IPS-18c (cell line): ENCODE measurements at regions not wholly inside any gene's neighbourhood (a gene's known extent, or its start where the extent isn't known, plus 50 kb on each side); places are given as distances from the start of the nearest gene placed in this dataset.

ENCODE experiments used
- H3K4me3 ChIP-seq: 2 replicates; pipeline ENCODE4 v1.7.0; 2013; ENCODE audit warnings: low read depth, mild to moderate bottlenecking, low read length, moderate library complexity; ENCODE audit not compliant: insufficient read depth
- H3K9me3 ChIP-seq: one replicate; pipeline ENCODE4 v1.6.1; 2013; ENCODE audit warnings: mild to moderate bottlenecking, low read length, moderate library complexity; ENCODE audit not compliant: control insufficient read depth, insufficient read depth

DNA sequence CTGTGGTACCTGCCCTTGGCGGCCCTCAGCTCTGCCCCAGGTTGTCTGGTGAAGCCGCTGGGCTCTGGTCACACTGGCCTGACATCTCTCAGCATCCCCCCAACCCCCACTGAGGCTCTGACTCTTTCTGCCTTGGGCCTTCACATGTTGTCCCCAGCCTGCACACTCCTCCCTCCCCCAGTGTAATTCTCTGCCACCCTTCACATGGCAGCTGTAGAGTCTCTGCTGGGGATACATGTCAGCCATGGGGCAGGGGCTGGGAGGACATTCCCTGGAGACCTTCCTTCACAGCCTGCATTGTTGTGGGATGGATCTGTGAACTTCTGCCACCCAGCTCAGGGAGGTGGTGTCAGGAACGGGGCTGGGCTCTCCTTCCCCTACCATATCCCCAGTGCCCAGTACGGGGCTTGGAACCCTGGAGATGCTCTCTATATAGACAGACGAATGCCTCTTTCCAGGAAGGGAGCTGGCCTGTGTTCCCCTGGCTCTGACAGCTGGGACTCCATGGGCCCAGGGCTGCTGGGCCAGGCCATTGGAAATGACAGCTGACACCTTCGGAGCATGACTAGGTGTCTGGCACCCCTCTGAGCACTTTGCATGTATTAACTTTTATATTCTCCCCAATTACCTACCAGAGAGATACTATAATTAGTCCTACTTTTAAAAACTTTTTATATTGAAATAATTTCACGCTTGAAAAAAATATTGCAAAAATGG is 151.5 kb downstream of the INHBB start:
- Histone ChIP-seq H3K4me3 (no peak overlapping the region), H3K9me3 (no peaks in the 10 kb centered on the region)

GRCh38 chr2:120498121-120498520 is 152.2 kb downstream of the INHBB start:
- Histone ChIP-seq H3K9me3 (no peaks in the 10 kb centered on the region), H3K4me3 (no peak overlapping the region)

- no peaks in the 10 kb centered on the region for H3K9me3 ChIP-seq
- no peak overlapping the region for H3K4me3 ChIP-seq
Observed at GRCh38 chr2:120498576-120499394, 152.8 kb downstream of the INHBB start.

DNA sequence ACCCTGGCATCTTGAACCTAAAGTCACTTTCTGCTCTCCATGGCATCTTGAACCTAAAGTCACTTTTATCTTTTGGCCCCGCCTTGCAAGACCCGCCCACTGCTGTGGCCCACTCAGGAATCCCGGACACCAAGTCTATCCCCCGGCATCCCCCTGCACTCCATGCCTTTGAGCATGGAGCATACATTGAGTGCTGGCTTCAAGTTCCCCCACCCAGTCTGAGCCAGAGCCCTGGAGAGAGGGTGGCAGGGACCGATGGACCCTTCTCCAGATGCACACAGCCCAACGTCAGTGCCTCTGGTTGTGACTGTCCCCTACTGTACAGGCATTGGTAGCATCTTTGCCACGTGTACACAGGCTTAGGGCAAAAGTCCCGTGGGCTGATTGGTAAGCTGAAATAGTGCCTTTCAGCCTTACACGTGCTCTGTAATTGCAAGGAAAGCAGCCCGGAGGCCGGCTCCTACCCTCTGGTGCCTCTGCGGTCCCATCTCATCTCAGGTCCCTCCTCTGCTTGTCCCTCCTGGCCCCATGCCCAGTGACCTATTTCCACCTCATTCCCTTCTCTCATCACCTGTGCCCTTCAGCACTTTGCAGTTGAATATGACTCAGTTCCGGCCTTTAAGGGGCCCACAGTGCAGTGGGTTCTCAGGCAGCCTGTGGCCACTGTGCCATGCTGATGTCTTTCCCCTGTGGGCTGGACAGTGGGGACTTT is 154.0 kb downstream of the INHBB start:
- no peaks in the 10 kb centered on the region for H3K9me3 ChIP-seq

DNA sequence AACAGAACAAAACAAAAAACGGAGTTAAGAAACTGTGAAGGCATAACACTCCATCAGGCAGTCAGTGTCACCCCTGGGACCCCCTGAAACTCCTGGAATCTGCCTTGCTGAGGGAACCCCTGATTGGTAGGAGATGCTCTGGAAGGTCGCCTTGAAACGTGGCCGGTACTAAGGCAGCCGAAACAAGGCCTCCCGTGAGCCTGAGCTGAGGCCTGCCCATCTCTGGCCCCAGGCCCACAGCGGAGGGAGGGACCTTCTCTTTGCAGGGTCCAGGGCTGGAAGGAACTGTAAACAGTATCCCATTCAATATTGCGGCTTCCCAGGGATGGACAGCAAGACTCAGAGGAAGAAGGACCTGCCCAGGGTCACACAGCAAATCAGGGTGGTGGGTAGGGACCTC is 155.7 kb downstream of the INHBB start:
- Histone ChIP-seq H3K4me3 (no peak overlapping the region), H3K9me3 (no peaks in the 10 kb centered on the region)

More for the DNA sequence above, 154.0 kb downstream of the INHBB start:
- H3K4me3 ChIP-seq, result no peak overlapping the region

GRCh38 chr2:120502357-120502756 is 156.4 kb downstream of the INHBB start:
- Histone ChIP-seq H3K4me3 (no peak overlapping the region), H3K9me3 (no peaks in the 10 kb centered on the region)

GRCh38 chr2:120502761-120503160 is 156.8 kb downstream of the INHBB start:
- Histone ChIP-seq H3K9me3 (no peaks in the 10 kb centered on the region), H3K4me3 (no peak overlapping the region)

DNA sequence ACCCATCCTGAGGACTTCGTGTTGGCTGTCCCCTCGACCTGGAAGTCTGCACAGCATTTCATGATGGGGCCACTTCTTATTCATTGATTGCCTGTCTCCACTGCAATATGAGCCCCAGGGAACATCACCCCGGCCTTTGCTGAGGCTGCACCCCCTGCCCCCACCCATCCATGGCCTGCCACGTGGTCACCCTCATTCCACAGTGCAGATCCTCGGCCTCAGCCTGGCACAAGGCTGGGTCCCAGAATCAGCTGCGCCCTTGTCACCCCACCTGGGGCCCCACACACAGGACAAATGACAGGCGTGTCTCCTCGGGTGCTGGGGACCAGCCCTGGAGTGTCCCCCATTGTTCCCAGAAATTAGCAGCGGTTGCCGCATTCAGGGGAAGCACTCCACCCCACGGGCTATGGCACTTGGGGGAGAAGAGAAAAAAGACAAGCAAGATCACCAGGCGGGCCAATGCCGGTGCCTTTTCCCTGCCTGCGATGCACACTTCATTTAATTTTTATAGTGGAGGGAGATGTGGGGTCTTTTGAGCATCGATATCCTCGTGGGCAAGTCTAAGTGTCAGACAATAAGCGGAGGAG is 157.4 kb downstream of the INHBB start:
- no peak overlapping the region for H3K4me3 ChIP-seq
- no peaks in the 10 kb centered on the region for H3K9me3 ChIP-seq

- Histone ChIP-seq H3K9me3 (no peaks in the 10 kb centered on the region), H3K4me3 (no peak overlapping the region)
Observed at GRCh38 chr2:120503793-120504571, 158.0 kb downstream of the INHBB start.

DNA sequence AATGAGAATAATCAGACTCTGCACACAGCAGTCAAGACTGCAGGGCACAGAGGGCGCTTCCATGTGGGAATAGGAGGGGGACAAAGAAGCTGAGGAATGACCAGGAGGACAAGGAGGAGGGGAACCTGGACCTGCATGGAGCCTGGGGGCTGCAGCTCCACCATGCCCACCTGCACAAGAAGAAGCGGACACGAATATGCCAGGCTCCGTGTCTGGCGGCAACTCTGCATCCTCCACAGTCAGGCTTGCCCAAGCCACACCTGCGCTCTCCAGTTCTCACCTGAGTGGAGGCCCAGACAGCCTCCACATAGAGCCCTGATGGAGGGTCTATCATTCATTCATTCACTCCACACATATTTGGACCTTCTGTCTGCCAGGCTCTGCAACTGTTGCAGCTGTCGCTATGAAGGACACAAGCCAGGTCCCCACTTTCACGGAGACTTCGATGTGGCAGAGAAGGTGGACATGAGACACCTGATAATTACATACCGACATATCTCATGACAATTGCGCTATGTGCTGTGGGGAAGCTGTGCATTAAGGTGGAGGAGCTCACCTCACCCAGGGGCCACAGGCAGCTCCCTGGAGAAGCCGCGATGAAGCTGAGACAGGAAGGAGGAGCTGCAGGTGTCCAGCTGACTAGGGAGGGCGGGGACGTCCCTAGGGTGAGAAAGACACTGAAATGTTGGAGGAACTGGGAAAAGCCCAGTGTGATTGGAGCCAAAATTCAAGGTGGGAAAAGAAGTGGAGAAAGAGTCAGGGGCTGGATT is 159.2 kb downstream of the INHBB start:
- H3K9me3 ChIP-seq, result no peaks in the 10 kb centered on the region
- no peak overlapping the region for H3K4me3 ChIP-seq

- H3K9me3 ChIP-seq, result no peaks in the 10 kb centered on the region
Observed at GRCh38 chr2:120508567-120509041, 162.7 kb downstream of the INHBB start.

DNA sequence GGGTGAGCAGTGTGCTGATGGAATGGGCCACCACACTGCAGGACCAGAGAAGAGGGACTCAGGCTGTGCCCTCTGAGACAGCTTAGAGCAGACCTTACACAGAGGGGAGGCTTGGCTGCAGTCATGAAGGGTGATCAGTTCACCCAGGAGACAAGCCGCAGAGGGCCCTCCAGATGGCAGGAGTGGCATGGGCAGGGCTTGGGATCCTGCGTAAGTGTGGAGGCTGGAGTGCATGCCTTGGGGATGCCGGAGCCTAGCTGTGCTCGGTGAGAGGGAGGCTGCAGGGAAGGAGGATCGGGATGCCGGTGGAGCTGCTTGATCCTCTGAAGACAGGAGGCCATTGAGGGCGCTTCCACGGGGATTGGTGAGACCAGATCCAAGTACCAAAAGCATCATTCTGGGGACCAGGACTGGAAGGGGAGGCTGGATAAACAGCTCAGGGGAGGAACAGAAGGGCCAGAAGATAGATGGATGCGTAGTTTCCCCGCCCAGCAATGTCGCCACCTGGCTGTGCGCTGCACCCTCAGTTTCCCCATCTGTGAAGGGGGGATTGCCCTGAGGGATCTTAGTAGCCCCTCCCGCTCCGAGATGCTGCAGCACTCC is 163.4 kb downstream of the INHBB start:
- Histone ChIP-seq H3K9me3 (no peaks in the 10 kb centered on the region), H3K4me3 (no peak overlapping the region)

More at GRCh38 chr2:120508567-120509041, 162.7 kb downstream of the INHBB start:
- H3K4me3 ChIP-seq, result no peak overlapping the region

GRCh38 chr2:120509991-120510735 is 164.2 kb downstream of the INHBB start:
- no peaks in the 10 kb centered on the region for H3K9me3 ChIP-seq
- no peak overlapping the region for H3K4me3 ChIP-seq

- Histone ChIP-seq H3K4me3 (no peak overlapping the region), H3K9me3 (no peaks in the 10 kb centered on the region)
Observed at GRCh38 chr2:120510751-120511395, 164.9 kb downstream of the INHBB start.

DNA sequence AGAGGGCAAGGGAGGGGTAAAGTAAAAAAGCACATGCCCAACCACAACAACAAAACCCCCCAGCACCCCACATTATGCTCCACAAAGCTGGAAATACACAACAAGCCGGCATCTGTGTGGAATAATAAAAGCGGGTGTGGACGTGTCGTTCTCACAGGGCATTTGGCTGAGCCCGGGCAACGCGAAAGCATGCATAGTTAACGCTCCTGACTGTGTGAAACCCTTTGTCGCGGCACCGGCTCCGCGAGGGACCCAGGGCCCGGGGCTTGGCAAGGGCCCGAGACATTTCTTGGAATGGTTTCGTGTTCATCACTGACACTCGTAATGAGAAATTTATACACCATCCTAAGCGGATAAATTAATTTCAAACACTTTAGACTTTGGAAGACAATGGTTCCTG is 165.6 kb downstream of the INHBB start:
- H3K4me3 ChIP-seq, result no peak overlapping the region
- no peaks in the 10 kb centered on the region for H3K9me3 ChIP-seq
